Caco-2 (cell line): ENCODE measurements at regions not wholly inside any gene's neighbourhood (a gene's known extent, or its start where the extent isn't known, plus 50 kb on each side); places are given as distances from the start of the nearest gene placed in this dataset.

Source experiments
- BruUV-seq: library from RNA; stranded (reverse); fragments of 400-500 nt; replicated peaks from 2 replicates; lab custom pipeline; 2021; lab: Mats Ljungman, UMichigan
- CTCF ChIA-PET: fragments of 300-600 bp; sonication (Branson Sonifier 250); formaldehyde crosslinking; loops from one replicate; lab custom pipeline; 2022; ENCODE audit warnings: antibody characterized with exemption; lab: Charles Lee
- POLR2A ChIA-PET: fragments of 300-600 bp; sonication (Branson Sonifier 250); formaldehyde crosslinking; loops from one replicate; lab custom pipeline; 2022; ENCODE audit warnings: antibody characterized with exemption; lab: Charles Lee
- DNase-seq, 2 experiments: peaks; one replicate each; pipeline versions ENCODE4 v3.0.0 to v3.0.0-alpha.2; 2020 to 2022
- H3K27me3 ChIP-seq: replicated peaks from 2 replicates; pipeline ENCODE4 v1.6.0; 2011; ENCODE audit warnings: low read length; ENCODE audit not compliant: control insufficient read depth, insufficient read depth
- H3K36me3 ChIP-seq: 2 replicates; pipeline ENCODE4 v1.5.1; 2011; ENCODE audit warnings: low read length; ENCODE audit not compliant: control insufficient read depth, insufficient read depth
- H3K4me1 ChIP-seq: fragments of 250-450 bp; sonication (Bioruptor Pico); 2 replicates; pipeline ENCODE4 v1.5.1; 2020; ENCODE audit warnings: mild to moderate bottlenecking
- H3K4me3 ChIP-seq: 2 replicates; pipeline ENCODE4 v1.5.1; 2011; ENCODE audit warnings: low read depth, mild to moderate bottlenecking, control low read depth, low read length
- H3K9me3 ChIP-seq: fragments of 250-450 bp; sonication (Bioruptor Pico); 2 replicates; pipeline ENCODE4 v1.5.1; 2020; ENCODE audit warnings: mild to moderate bottlenecking, moderate library complexity
- H3K27ac Mint-ChIP-seq: one replicate; pipeline ENCODE4 v1.8.0; 2022; ENCODE audit warnings: mixed read lengths; ENCODE audit not compliant: unreplicated experiment
- H3K27me3 Mint-ChIP-seq: one replicate; pipeline ENCODE4 v1.8.0; 2022; ENCODE audit warnings: mixed read lengths; ENCODE audit not compliant: insufficient read depth, unreplicated experiment
- H3K36me3 Mint-ChIP-seq: one replicate; pipeline ENCODE4 v1.8.0; 2022; ENCODE audit warnings: mild to moderate bottlenecking, mixed read lengths; ENCODE audit not compliant: insufficient read depth, unreplicated experiment
- H3K4me1 Mint-ChIP-seq: one replicate; pipeline ENCODE4 v1.8.0; 2022; ENCODE audit warnings: low read depth, mixed read lengths; ENCODE audit not compliant: unreplicated experiment
- H3K4me3 Mint-ChIP-seq: one replicate; pipeline ENCODE4 v1.8.0; 2022; ENCODE audit warnings: mild to moderate bottlenecking, moderate library complexity, mixed read lengths; ENCODE audit not compliant: unreplicated experiment
- H3K9me3 Mint-ChIP-seq: one replicate; pipeline ENCODE4 v1.8.0; 2022; ENCODE audit warnings: mixed read lengths; ENCODE audit not compliant: unreplicated experiment
- intact Hi-C: fragments of 100-400 bp; cut with micrococcal nuclease; formaldehyde crosslinking; loops from one replicate; pipeline ENCODE4 v1.10.0; 2022; ENCODE audit not compliant: unreplicated experiment
- TF ChIP-seq, protein P1 (sequence below), 2 experiments: fragments of 200-600 bp in 1 of 2; IDR thresholded peaks; 1 replicate in 1 of 2; 2 replicates in 1 of 2; pipeline versions ENCODE4 v1.5.1 to v1.8.0; 2011 to 2022; ENCODE audit warnings: antibody characterized with exemption in 1 of 2, control low read depth in 1 of 2, inconsistent platforms in 1 of 2, low read depth in 1 of 2, low read length in 1 of 2, mild to moderate bottlenecking in 1 of 2, moderate library complexity in 1 of 2; ENCODE audit not compliant: insufficient read depth in 1 of 2, severe bottlenecking in 1 of 2, unreplicated experiment in 1 of 2

DNA sequence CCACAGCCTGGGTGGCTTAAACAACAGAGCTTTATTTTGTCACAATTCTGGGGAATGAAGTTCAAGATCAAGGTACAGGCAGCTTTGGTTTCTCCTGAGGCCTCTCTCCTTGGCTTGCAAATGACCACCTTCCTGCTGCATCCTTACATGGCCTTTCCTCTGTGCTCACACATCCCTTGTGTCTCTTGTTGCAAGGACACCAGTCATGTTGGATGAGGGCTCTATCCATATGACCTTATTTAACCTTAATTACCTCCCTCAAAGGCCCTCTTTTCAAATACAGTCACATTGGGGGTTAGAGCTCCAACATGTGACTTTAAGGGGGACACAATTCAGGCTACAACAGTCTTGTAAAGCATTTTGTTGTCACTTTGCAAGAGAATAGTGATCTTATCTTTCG, 65.0 kb upstream of the PLXNA4 start:
- no TSS peak for BruUV-seq
- CTCF ChIA-PET = no interaction called here
- Histone ChIP-seq H3K9me3 (no peaks in the 10 kb centered on the region), H3K36me3 (no peaks in the 10 kb centered on the region), H3K4me3 (no peak overlapping the region), H3K4me1 (no peaks in the 10 kb centered on the region), H3K27me3 (no peaks in the 10 kb centered on the region)
- H3K4me3 Mint-ChIP-seq = no peak overlapping the region
- no peaks in the 10 kb centered on the region for H3K4me1 Mint-ChIP-seq
- no peak for DNase-seq
- TF ChIP-seq, protein P1, sequence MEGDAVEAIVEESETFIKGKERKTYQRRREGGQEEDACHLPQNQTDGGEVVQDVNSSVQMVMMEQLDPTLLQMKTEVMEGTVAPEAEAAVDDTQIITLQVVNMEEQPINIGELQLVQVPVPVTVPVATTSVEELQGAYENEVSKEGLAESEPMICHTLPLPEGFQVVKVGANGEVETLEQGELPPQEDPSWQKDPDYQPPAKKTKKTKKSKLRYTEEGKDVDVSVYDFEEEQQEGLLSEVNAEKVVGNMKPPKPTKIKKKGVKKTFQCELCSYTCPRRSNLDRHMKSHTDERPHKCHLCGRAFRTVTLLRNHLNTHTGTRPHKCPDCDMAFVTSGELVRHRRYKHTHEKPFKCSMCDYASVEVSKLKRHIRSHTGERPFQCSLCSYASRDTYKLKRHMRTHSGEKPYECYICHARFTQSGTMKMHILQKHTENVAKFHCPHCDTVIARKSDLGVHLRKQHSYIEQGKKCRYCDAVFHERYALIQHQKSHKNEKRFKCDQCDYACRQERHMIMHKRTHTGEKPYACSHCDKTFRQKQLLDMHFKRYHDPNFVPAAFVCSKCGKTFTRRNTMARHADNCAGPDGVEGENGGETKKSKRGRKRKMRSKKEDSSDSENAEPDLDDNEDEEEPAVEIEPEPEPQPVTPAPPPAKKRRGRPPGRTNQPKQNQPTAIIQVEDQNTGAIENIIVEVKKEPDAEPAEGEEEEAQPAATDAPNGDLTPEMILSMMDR (IDR thresholded peaks at IDR 0.05; ENCODE audit: insufficient read depth in 1 of 2, low read depth in 1 of 2, low read length in 1 of 2, severe bottlenecking in 1 of 2, unreplicated experiment in 1 of 2) = no peak
- no peaks in the 10 kb centered on the region for H3K36me3 Mint-ChIP-seq
- no peaks in the 10 kb centered on the region for H3K9me3 Mint-ChIP-seq
- H3K27me3 Mint-ChIP-seq = peaks cover 15% of the 10 kb centered on the region
- H3K27ac Mint-ChIP-seq = no peak overlapping the region
- POLR2A ChIA-PET = no interaction called here
- intact Hi-C loops = no loop called here

DNA sequence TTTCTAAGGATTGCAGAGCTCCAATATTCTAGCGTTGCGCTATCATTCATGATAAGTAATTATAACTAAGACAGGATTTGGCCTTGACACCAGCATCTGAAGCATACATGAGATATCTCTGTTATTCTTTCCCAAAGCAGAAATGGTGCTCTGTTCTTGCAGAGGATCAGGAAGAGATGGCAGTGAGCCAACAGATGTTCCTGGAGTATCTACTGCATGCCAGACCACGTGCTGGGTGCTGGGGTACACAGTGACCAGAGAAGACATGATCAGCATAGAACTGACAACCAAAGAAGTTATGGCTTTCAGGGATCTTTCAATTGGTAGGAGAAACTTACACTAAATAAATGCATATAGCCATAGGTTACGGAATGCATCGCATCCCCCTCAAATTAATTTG, 63.7 kb upstream of the PLXNA4 start:
- Mint-ChIP-seq H3K9me3 (no peaks in the 10 kb centered on the region), H3K36me3 (no peaks in the 10 kb centered on the region), H3K4me1 (no peaks in the 10 kb centered on the region), H3K27ac (no peak overlapping the region), H3K27me3 (peaks cover 17% of the 10 kb centered on the region), H3K4me3 (no peak overlapping the region)
- TF ChIP-seq, protein P1 (IDR thresholded peaks at IDR 0.05; ENCODE audit: insufficient read depth in 1 of 2, low read depth in 1 of 2, low read length in 1 of 2, severe bottlenecking in 1 of 2, unreplicated experiment in 1 of 2) = no peak
- BruUV-seq = no TSS peak
- CTCF ChIA-PET = no interaction called here
- no peaks in the 10 kb centered on the region for H3K9me3 ChIP-seq
- no peaks in the 10 kb centered on the region for H3K27me3 ChIP-seq
- no peaks in the 10 kb centered on the region for H3K36me3 ChIP-seq
- POLR2A ChIA-PET = no interaction called here
- no peak for DNase-seq
- no peak overlapping the region for H3K4me3 ChIP-seq
- intact Hi-C loops = no loop called here
- H3K4me1 ChIP-seq = no peaks in the 10 kb centered on the region

DNA sequence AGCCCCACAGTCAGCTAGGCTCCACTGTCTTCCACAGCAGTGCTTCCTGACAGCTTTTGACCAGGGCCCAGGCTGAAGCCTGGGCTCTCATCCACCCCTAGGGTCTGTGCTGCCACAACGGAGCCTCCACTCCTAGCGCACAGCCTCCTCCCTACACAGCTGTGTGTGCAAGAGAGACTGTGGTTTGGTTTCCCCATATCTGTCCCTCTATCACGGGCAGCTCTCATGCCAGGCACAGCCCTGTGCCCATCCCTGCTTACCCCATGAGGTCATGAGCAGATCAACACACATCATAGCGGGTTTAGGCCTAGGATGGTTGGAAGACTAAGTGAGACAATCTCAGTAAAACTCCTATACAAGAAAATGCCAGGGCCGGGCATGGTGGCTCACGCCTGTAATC, 61.7 kb upstream of the PLXNA4 start:
- TF ChIP-seq, protein P1 (IDR thresholded peaks at IDR 0.05; ENCODE audit: insufficient read depth in 1 of 2, low read depth in 1 of 2, low read length in 1 of 2, severe bottlenecking in 1 of 2, unreplicated experiment in 1 of 2) = no peak
- H3K9me3 Mint-ChIP-seq = peaks cover 11% of the 10 kb centered on the region
- DNase-seq = no peak
- Histone ChIP-seq H3K36me3 (no peaks in the 10 kb centered on the region), H3K4me1 (no peaks in the 10 kb centered on the region), H3K9me3 (no peaks in the 10 kb centered on the region), H3K4me3 (no peak overlapping the region), H3K27me3 (no peaks in the 10 kb centered on the region)
- no peak overlapping the region for H3K4me3 Mint-ChIP-seq
- intact Hi-C loops = no loop called here
- peaks cover 25% of the 10 kb centered on the region for H3K27me3 Mint-ChIP-seq
- H3K4me1 Mint-ChIP-seq = no peaks in the 10 kb centered on the region
- CTCF ChIA-PET = no interaction called here
- POLR2A ChIA-PET = no interaction called here
- H3K36me3 Mint-ChIP-seq = no peaks in the 10 kb centered on the region
- no peak overlapping the region for H3K27ac Mint-ChIP-seq
- BruUV-seq = no TSS peak
